ENCODE measurements at regions not wholly inside any gene's neighbourhood (a gene's known extent, or its start where the extent isn't known, plus 50 kb on each side); places are given as distances from the start of the nearest gene placed in this dataset.

DNA sequence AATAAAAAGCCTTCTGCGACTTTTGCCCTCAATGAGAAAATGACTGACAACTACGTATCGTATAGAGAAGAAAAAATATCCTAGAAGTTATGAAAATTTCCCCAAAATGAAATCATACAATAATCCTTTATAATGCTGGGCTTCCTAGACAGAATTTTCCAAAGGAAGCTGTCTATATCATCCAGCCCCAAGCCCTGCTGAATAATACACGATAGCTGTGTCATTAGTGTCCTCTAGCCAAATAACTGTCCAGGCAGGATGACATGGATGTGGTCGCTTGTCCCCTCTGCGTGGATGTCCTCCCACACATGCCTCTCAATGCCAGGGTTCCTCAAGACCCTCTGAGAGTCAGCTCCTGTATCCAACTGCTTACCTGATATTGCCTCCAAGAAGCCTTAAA lies 61.7 kb upstream of the ECHDC3 start:
- Histone ChIP-seq H3K36me3 (ENCODE audit: control insufficient read depth in 4 of 4, insufficient read depth in 3 of 4, low read depth in 1 of 4, low read length in 3 of 4) (no peaks in the 10 kb centered on the region), H3K9ac (ENCODE audit: low read depth in 1 of 2, low read length in 2 of 2) (no peak overlapping the region), H3K27me3 (ENCODE audit: control insufficient read depth in 4 of 4, insufficient read depth in 4 of 4, low read length in 3 of 4) (no peaks in the 10 kb centered on the region), H3K9me3 (ENCODE audit: control insufficient read depth in 4 of 4, low read length in 3 of 4) (no peaks in the 10 kb centered on the region), H3K4me3 (ENCODE audit: low read depth in 1 of 3, low read length in 3 of 3) (no peak overlapping the region), H3K27ac (ENCODE audit: low read depth in 1 of 2, low read length in 2 of 2) (no peak overlapping the region), H3K4me1 (ENCODE audit: control insufficient read depth in 4 of 4, insufficient read depth in 4 of 4, low read length in 3 of 4) (no peaks in the 10 kb centered on the region)
- TF ChIP-seq JUND (IDR thresholded peaks at IDR 0.05) (no peak), HNF4A (conservative IDR thresholded peaks at IDR 0.05) (no peak), RXRA (IDR thresholded peaks at IDR 0.05) (no peak), MAX (IDR thresholded peaks at IDR 0.05) (no peak), YY1 (IDR thresholded peaks at IDR 0.05) (no peak), RAD21 (IDR thresholded peaks at IDR 0.05) (no peak), EGR1 (IDR thresholded peaks at IDR 0.05; ENCODE audit: low read depth in 2 of 2) (no peak)
- TF ChIP-seq, protein P1, sequence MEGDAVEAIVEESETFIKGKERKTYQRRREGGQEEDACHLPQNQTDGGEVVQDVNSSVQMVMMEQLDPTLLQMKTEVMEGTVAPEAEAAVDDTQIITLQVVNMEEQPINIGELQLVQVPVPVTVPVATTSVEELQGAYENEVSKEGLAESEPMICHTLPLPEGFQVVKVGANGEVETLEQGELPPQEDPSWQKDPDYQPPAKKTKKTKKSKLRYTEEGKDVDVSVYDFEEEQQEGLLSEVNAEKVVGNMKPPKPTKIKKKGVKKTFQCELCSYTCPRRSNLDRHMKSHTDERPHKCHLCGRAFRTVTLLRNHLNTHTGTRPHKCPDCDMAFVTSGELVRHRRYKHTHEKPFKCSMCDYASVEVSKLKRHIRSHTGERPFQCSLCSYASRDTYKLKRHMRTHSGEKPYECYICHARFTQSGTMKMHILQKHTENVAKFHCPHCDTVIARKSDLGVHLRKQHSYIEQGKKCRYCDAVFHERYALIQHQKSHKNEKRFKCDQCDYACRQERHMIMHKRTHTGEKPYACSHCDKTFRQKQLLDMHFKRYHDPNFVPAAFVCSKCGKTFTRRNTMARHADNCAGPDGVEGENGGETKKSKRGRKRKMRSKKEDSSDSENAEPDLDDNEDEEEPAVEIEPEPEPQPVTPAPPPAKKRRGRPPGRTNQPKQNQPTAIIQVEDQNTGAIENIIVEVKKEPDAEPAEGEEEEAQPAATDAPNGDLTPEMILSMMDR (IDR thresholded peaks at IDR 0.05; ENCODE audit: low read depth, low read length, missing input control): no peak
- TF ChIP-seq, protein P2, sequence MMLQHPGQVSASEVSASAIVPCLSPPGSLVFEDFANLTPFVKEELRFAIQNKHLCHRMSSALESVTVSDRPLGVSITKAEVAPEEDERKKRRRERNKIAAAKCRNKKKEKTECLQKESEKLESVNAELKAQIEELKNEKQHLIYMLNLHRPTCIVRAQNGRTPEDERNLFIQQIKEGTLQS (IDR thresholded peaks at IDR 0.05): no peak
- TF ChIP-seq, protein P3, sequence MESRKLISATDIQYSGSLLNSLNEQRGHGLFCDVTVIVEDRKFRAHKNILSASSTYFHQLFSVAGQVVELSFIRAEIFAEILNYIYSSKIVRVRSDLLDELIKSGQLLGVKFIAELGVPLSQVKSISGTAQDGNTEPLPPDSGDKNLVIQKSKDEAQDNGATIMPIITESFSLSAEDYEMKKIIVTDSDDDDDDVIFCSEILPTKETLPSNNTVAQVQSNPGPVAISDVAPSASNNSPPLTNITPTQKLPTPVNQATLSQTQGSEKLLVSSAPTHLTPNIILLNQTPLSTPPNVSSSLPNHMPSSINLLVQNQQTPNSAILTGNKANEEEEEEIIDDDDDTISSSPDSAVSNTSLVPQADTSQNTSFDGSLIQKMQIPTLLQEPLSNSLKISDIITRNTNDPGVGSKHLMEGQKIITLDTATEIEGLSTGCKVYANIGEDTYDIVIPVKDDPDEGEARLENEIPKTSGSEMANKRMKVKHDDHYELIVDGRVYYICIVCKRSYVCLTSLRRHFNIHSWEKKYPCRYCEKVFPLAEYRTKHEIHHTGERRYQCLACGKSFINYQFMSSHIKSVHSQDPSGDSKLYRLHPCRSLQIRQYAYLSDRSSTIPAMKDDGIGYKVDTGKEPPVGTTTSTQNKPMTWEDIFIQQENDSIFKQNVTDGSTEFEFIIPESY (IDR thresholded peaks at IDR 0.05): no peak
- DNase-seq (ENCODE audit: low spot score): no peak
- WGBS: 92% methylated on average over 6 of the region's 6 CpGs

DNA sequence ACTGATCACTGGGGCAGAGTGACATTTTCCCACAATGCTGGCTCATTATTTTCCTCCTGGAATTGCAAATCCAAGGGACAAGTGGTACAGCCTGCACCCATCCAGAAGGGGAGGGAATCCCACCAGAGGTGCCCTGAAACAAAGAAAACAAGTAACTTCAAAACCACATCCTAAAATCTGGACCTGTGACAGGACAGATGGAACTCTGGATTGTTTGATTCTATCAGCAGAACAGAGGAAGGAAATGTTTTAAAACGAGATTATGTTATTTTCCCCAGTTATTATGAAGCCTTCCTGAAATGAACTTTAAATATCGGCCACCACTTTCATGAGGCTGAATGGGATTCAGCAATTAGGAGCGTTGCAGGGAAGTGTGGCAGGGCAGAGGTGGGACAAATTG lies 62.2 kb upstream of the ECHDC3 start:
- 65% methylated on average over 3 of the region's 3 CpGs for WGBS
- TF ChIP-seq FOXA1 (IDR thresholded peaks at IDR 0.05) (no peak), RAD21 (IDR thresholded peaks at IDR 0.05) (no peak), JUND (IDR thresholded peaks at IDR 0.05) (no peak), TAF1 (conservative IDR thresholded peaks at IDR 0.05) (no peak), SP1 (IDR thresholded peaks at IDR 0.05) (no peak), FOXA2 (IDR thresholded peaks at IDR 0.05) (no peak), EGR1 (IDR thresholded peaks at IDR 0.05; ENCODE audit: low read depth in 2 of 2) (no peak)
- H3K4me3 ChIP-seq (ENCODE audit: low read depth in 1 of 3, low read length in 3 of 3): no peak overlapping the region

GRCh38 chr10:11678074-11678793 lies 63.9 kb upstream of the ECHDC3 start:
- Histone ChIP-seq H3K27me3 (ENCODE audit: control insufficient read depth in 4 of 4, insufficient read depth in 4 of 4, low read length in 3 of 4) (no peaks in the 10 kb centered on the region), H3K36me3 (ENCODE audit: control insufficient read depth in 4 of 4, insufficient read depth in 3 of 4, low read depth in 1 of 4, low read length in 3 of 4) (no peaks in the 10 kb centered on the region), H3K4me1 (ENCODE audit: control insufficient read depth in 4 of 4, insufficient read depth in 4 of 4, low read length in 3 of 4) (no peaks in the 10 kb centered on the region), H3K9ac (ENCODE audit: low read depth in 1 of 2, low read length in 2 of 2) (no peak overlapping the region), H3K9me3 (ENCODE audit: control insufficient read depth in 4 of 4, low read length in 3 of 4) (no peaks in the 10 kb centered on the region), H3K27ac (ENCODE audit: low read depth in 1 of 2, low read length in 2 of 2) (no peak overlapping the region), H3K4me3 (ENCODE audit: low read depth in 1 of 3, low read length in 3 of 3) (no peak overlapping the region)
- WGBS: 84% methylated on average over 17 of the region's 17 CpGs
- TF ChIP-seq TAF1 (conservative IDR thresholded peaks at IDR 0.05): no peak
- no peak for DNase-seq (ENCODE audit: low spot score)

More for the DNA sequence above, 62.2 kb upstream of the ECHDC3 start:
- no peak overlapping the region for H3K9ac ChIP-seq (ENCODE audit: low read depth in 1 of 2, low read length in 2 of 2)
- no peaks in the 10 kb centered on the region for H3K27me3 ChIP-seq (ENCODE audit: control insufficient read depth in 4 of 4, insufficient read depth in 4 of 4, low read length in 3 of 4)
- H3K27ac ChIP-seq (ENCODE audit: low read depth in 1 of 2, low read length in 2 of 2): no peak overlapping the region
- H3K4me1 ChIP-seq (ENCODE audit: control insufficient read depth in 4 of 4, insufficient read depth in 4 of 4, low read length in 3 of 4): no peaks in the 10 kb centered on the region
- DNase-seq (ENCODE audit: low spot score): no peak
- H3K36me3 ChIP-seq (ENCODE audit: control insufficient read depth in 4 of 4, insufficient read depth in 3 of 4, low read depth in 1 of 4, low read length in 3 of 4): no peaks in the 10 kb centered on the region
- no peaks in the 10 kb centered on the region for H3K9me3 ChIP-seq (ENCODE audit: control insufficient read depth in 4 of 4, low read length in 3 of 4)
